GM23248 (cell line): ENCODE measurements at regions not wholly inside any gene's neighbourhood (a gene's known extent, or its start where the extent isn't known, plus 50 kb on each side); places are given as distances from the start of the nearest gene placed in this dataset.

Experiments used
- EZH2 ChIP-seq: fragments of 200-600 bp; sonication (generic); IDR thresholded peaks from 2 replicates; pipeline ENCODE4 v1.6.1; 2018; ENCODE audit warnings: antibody characterized with exemption, mild to moderate bottlenecking; ENCODE audit not compliant: insufficient read depth, poor library complexity, severe bottlenecking
- EZH2phosphoT487 ChIP-seq: fragments of 200-600 bp; sonication (generic); IDR thresholded peaks from 2 replicates; pipeline ENCODE4 v1.6.1; 2018; ENCODE audit warnings: antibody characterized with exemption, moderate library complexity, mild to moderate bottlenecking, low read depth; ENCODE audit not compliant: insufficient read depth

- no peak for TF ChIP-seq EZH2
- TF ChIP-seq EZH2phosphoT487, result no peak
These were observed 969.0 kb downstream of the TTLL7 start for GRCh38 chr1:83029916-83030315.
